GM18907 (cell line): ENCODE measurements at regions not wholly inside any gene's neighbourhood (a gene's known extent, or its start where the extent isn't known, plus 50 kb on each side); places are given as distances from the start of the nearest gene placed in this dataset.

Source experiments
- ATAC-seq: cut with Tn5 transposase; IDR thresholded peaks from one replicate; pipeline ENCODE4 v1.9.1; 2021; ENCODE audit warnings: mild to moderate bottlenecking, moderate library complexity; ENCODE audit not compliant: unreplicated experiment

DNA sequence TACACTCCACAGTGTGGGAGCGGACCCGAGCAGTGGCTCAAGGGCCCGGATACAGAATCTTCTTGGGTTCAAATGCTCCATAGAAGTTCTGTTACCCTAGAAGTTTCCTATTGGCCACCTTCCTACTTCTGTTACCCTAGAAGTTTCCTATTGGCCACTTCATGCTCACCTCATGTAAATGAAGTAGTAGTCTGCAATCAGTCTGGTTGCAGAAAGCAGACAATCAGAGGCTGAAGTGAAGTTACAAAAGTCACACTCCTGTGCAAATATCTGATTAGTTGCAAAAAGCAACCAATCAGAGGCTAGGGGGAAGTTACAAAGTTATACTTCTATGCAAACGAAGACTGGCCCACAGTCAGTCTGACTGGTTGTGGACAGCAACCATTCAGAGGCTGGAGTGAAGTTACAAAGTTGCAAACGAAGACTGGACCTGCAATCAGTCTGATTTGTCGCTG lies 77.8 kb upstream of the CPNE8 start:
- no peak for ATAC-seq

- ATAC-seq, result no peak
These were observed 71.7 kb upstream of the CPNE8 start for GRCh38 chr12:38977132-38977531.

GRCh38 chr12:38969706-38970105 lies 64.3 kb upstream of the CPNE8 start:
- ATAC-seq, result no peak

DNA sequence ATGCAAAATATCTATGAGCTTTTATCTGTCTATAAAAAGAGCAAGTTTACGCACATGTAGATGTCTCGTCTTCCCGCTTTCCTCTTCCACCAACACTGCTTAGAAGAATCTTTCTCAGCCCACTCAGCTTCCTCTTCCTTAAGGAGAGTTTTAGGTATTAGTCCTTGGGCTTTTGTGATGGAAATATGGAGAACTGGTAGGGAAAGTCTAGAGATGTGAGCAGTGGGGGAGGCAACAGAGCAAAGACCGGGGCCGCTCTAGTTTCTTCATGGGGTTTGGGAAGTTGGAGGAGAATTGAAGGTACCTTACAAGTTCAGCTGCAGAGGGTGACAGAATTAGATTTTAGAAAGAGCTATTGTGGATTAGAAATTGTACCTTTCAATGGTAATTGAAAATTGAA lies 56.3 kb upstream of the CPNE8 start:
- no peak for ATAC-seq

DNA sequence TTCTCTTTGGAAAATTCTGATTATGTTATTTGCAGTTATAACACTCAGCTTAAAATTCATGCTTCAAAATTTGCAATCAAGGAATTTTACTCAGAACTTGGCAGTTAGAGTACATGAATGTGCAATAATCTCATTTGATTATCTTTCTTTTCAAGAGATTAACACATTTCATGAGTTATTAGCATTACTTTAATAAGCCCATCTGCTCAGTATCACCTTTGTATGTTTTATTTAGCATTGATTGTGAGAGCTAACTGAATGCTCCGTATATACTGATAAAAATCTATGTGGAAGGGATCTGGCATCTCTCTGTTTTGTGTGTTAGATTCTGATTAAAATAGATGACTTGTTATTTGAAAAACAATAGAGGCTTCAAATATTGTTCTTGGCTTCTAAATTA lies 55.6 kb upstream of the CPNE8 start:
- ATAC-seq, result no peak

- ATAC-seq, result no peak
These were observed 50.9 kb upstream of the CPNE8 start for GRCh38 chr12:38956337-38956736.
